ENCODE measurements at regions not wholly inside any gene's neighbourhood (a gene's known extent, or its start where the extent isn't known, plus 50 kb on each side); places are given as distances from the start of the nearest gene placed in this dataset.

GRCh38 chr6:30800871-30801270, 56.5 kb upstream of the IER3 start:
- H3K4me1 Mint-ChIP-seq (ENCODE audit: low read depth) = peaks cover 29% of the 10 kb centered on the region
- no peak for DNase-seq (ENCODE audit: low spot score)
- H3K27me3 Mint-ChIP-seq (ENCODE audit: insufficient read depth) = peaks cover 5% of the 10 kb centered on the region
- H3K9me3 Mint-ChIP-seq = peaks cover 4% of the 10 kb centered on the region
- H3K36me3 Mint-ChIP-seq (ENCODE audit: low read depth) = peaks cover 27% of the 10 kb centered on the region
- intact Hi-C loops (cut with micrococcal nuclease) = no loop called here
- no peak overlapping the region for H3K4me3 Mint-ChIP-seq
- no peak overlapping the region for H3K27ac Mint-ChIP-seq

- no peak overlapping the region for H3K4me3 Mint-ChIP-seq
- DNase-seq (ENCODE audit: low spot score) = no peak
- H3K9me3 Mint-ChIP-seq = peaks cover 2% of the 10 kb centered on the region
- H3K27ac Mint-ChIP-seq = no peak overlapping the region
- intact Hi-C loops (cut with micrococcal nuclease) = no loop called here
- peaks cover 21% of the 10 kb centered on the region for H3K36me3 Mint-ChIP-seq (ENCODE audit: low read depth)
- H3K27me3 Mint-ChIP-seq (ENCODE audit: insufficient read depth) = peaks cover 11% of the 10 kb centered on the region
- H3K4me1 Mint-ChIP-seq (ENCODE audit: low read depth) = peaks cover 35% of the 10 kb centered on the region
Measured at GRCh38 chr6:30799210-30799609, 54.9 kb upstream of the IER3 start.

- no peaks in the 10 kb centered on the region for H3K9me3 Mint-ChIP-seq
- intact Hi-C loops (cut with micrococcal nuclease) = no loop called here
- H3K4me3 Mint-ChIP-seq = no peak overlapping the region
- peaks cover 11% of the 10 kb centered on the region for H3K27me3 Mint-ChIP-seq (ENCODE audit: insufficient read depth)
- H3K4me1 Mint-ChIP-seq (ENCODE audit: low read depth) = peaks cover 39% of the 10 kb centered on the region
- no peak for DNase-seq (ENCODE audit: low spot score)
- H3K36me3 Mint-ChIP-seq (ENCODE audit: low read depth) = peaks cover 18% of the 10 kb centered on the region
- no peak overlapping the region for H3K27ac Mint-ChIP-seq
Measured at GRCh38 chr6:30798494-30798893, 54.1 kb upstream of the IER3 start.

GRCh38 chr6:30795549-30796293, 51.4 kb upstream of the IER3 start:
- Mint-ChIP-seq H3K36me3 (ENCODE audit: low read depth) (peaks cover 14% of the 10 kb centered on the region), H3K4me1 (ENCODE audit: low read depth) (peaks cover 41% of the 10 kb centered on the region), H3K27ac (no peak overlapping the region), H3K27me3 (ENCODE audit: insufficient read depth) (peaks cover 11% of the 10 kb centered on the region), H3K4me3 (no peak overlapping the region), H3K9me3 (no peaks in the 10 kb centered on the region)
- intact Hi-C loops (cut with micrococcal nuclease) = no loop called here
- DNase-seq (ENCODE audit: low spot score) = no peak

All from activated T-helper 1 cell treated with anti-CD3 and anti-CD28 coated beads, Interleukin-12 subunit alpha, Interleukin-12 subunit beta, Interleukin-2, Interleukin-4 antibody, amounts not matched to agents 30 ng/mL and 10 ng/mL and 1 ng/mL, durations not matched to agents 14 hours and 24 hours and 36 hours (primary cell).